HFFc6 (cell line): ENCODE measurements at regions not wholly inside any gene's neighbourhood (a gene's known extent, or its start where the extent isn't known, plus 50 kb on each side); places are given as distances from the start of the nearest gene placed in this dataset.
"Not testable (repeated sequence)": the region's sequence is repeated elsewhere in the genome, so short reads cannot be mapped to it uniquely, and the experiment has no call there.

ENCODE experiments used
- DNase-seq: peaks from one replicate; pipeline ENCODE4 v3.0.0-alpha.2; 2018
- H3K27ac Mint-ChIP-seq: 2 replicates; pipeline ENCODE4 v1.8.0; 2020; ENCODE audit warnings: mild to moderate bottlenecking, mixed read lengths
- H3K27me3 Mint-ChIP-seq: 2 replicates; pipeline ENCODE4 v1.8.0; 2021; ENCODE audit warnings: mild to moderate bottlenecking, moderate library complexity, mixed read lengths; ENCODE audit not compliant: insufficient read depth
- H3K36me3 Mint-ChIP-seq: 2 replicates; pipeline ENCODE4 v1.8.0; 2021; ENCODE audit warnings: low read depth, mixed read lengths
- H3K4me1 Mint-ChIP-seq: 2 replicates; pipeline ENCODE4 v1.8.0; 2020; ENCODE audit warnings: low read depth, mixed read lengths
- H3K4me3 Mint-ChIP-seq: 2 replicates; pipeline ENCODE4 v1.8.0; 2020; ENCODE audit warnings: mild to moderate bottlenecking, moderate library complexity, mixed read lengths
- H3K9me3 Mint-ChIP-seq: 2 replicates; pipeline ENCODE4 v1.8.0; 2020; ENCODE audit warnings: mild to moderate bottlenecking, mixed read lengths
- TF ChIP-seq, protein P1 (sequence below): fragments of 200-600 bp; sonication (generic); IDR thresholded peaks from 2 replicates; pipeline ENCODE4 v1.5.0; 2021; ENCODE audit warnings: antibody characterized with exemption, mild to moderate bottlenecking

GRCh38 chr1:188782220-188782841 is 1695.3 kb downstream of the BRINP3 start:
- H3K27me3 Mint-ChIP-seq = no peaks in the 10 kb centered on the region

DNA sequence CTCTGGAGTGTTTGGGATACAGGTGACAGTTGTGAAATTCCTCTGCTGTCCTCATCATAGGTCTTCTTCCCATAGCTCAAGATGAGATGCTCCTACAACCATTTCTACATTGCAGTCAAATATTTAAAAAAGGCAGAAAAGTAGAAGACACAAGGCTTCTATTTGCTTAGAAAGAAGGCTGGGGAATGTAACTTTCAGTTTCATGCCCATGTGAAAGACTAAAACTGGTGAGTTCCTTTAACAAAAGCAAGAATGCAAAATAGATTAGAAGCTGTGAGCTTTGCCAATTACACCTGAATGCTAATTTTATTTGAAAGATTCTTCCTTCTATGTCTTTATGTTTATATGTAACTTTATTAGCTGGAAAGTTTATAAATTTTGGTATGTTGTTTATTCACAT is 1682.7 kb downstream of the BRINP3 start:
- no peak for DNase-seq
- Mint-ChIP-seq H3K4me1 (no peaks in the 10 kb centered on the region), H3K36me3 (no peaks in the 10 kb centered on the region; the same call in 1 of the 2 replicates), H3K9me3 (peaks cover 35% of the 10 kb centered on the region), H3K4me3 (no peak overlapping the region), H3K27ac (no peak overlapping the region), H3K27me3 (no peaks in the 10 kb centered on the region)
- TF ChIP-seq, protein P1, sequence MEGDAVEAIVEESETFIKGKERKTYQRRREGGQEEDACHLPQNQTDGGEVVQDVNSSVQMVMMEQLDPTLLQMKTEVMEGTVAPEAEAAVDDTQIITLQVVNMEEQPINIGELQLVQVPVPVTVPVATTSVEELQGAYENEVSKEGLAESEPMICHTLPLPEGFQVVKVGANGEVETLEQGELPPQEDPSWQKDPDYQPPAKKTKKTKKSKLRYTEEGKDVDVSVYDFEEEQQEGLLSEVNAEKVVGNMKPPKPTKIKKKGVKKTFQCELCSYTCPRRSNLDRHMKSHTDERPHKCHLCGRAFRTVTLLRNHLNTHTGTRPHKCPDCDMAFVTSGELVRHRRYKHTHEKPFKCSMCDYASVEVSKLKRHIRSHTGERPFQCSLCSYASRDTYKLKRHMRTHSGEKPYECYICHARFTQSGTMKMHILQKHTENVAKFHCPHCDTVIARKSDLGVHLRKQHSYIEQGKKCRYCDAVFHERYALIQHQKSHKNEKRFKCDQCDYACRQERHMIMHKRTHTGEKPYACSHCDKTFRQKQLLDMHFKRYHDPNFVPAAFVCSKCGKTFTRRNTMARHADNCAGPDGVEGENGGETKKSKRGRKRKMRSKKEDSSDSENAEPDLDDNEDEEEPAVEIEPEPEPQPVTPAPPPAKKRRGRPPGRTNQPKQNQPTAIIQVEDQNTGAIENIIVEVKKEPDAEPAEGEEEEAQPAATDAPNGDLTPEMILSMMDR = no peak

More at GRCh38 chr1:188782220-188782841, 1695.3 kb downstream of the BRINP3 start:
- Mint-ChIP-seq H3K27ac (no peak overlapping the region), H3K4me1 (no peaks in the 10 kb centered on the region), H3K4me3 (no peak overlapping the region), H3K36me3 (no peaks in the 10 kb centered on the region), H3K9me3 (peaks cover 13% of the 10 kb centered on the region)
- DNase-seq = no peak
- TF ChIP-seq, protein P1 = peak; percentile 55; the same call in 1 of the 2 replicates

DNA sequence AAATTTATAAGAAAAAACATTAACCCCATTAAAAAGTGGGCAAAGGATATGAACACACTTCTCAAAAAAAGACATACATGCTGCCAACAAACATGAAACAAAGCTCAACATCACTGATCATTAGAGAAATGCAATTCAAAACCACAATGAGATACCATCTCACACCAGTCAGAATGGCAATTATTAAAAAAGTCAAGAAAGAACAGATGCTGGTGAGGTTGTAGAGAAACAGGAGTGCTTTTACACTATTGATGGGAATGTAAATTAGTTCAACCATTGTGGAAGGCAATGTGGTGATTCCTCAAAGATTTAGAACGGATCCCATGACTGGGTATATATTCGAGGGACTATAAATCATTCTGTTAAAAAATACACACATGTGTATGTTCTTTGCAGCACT is 1665.5 kb downstream of the BRINP3 start:
- not testable (repeated sequence) for H3K4me1 Mint-ChIP-seq, H3K36me3 Mint-ChIP-seq, H3K4me3 Mint-ChIP-seq, H3K27ac Mint-ChIP-seq, H3K27me3 Mint-ChIP-seq, DNase-seq
- H3K9me3 Mint-ChIP-seq = peaks cover 47% of the 10 kb centered on the region

DNA sequence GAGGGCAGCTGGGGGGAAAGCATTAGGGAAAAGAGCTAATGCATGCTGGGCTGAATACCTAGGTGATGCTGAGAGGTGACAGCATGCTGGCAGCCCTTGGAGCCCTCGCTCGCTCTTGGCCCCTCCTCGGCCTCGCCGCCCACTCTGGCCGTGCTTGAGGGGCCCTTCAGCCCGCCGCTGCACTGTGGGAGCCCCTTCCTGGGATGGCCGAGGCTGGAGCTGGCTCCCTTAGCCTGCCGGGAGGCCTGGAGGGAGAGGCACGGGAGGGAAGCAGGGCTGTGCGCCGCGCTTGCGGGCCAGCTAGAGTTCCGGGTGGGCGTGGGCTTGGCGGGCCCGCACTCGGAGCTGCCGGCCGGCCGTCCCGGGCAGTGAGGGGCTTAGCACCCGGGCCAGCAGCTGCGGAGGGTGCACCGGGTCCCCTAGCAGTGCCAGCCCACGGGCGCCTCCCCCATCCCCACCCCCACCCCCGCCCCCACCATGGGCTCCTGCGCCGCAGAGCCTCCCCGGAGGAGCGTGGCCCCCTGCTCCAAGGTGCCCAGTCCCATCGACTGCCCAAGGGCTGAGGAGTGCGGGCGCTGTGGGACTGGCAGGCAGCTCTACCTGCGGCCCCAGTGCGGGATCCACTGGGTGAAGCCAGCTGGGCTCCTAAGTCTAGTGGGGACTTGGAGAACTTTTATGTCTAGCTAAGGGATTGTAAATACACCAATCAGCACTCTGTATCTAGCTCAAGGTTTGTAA is 1664.7 kb downstream of the BRINP3 start:
- H3K27ac Mint-ChIP-seq, H3K27me3 Mint-ChIP-seq, H3K4me3 Mint-ChIP-seq, H3K36me3 Mint-ChIP-seq, H3K4me1 Mint-ChIP-seq, DNase-seq: not testable (repeated sequence)
- H3K9me3 Mint-ChIP-seq = peaks cover 47% of the 10 kb centered on the region

DNA sequence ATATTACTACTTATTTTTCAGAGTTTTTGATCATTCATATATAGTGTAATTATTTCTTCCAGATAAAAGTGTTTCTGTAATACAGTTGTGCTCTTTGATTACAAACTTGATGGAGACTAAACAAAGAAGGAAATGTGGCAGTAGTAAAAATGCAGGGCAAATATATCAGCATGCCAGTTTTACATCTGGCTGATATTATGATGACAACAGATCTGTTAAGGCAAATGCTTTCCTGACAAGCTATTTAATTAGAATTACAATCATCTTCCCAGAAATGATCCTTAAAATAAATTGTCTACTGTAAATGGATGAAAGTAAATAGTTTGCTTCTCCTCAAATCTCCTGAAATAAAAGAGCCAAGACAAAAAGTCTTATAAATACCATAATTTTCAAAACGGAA is 1659.8 kb downstream of the BRINP3 start:
- H3K36me3 Mint-ChIP-seq = no peaks in the 10 kb centered on the region
- TF ChIP-seq, protein P1 = no peak
- no peaks in the 10 kb centered on the region for H3K4me1 Mint-ChIP-seq
- no peak overlapping the region for H3K4me3 Mint-ChIP-seq
- no peaks in the 10 kb centered on the region; the same call in 1 of the 2 replicates for H3K27me3 Mint-ChIP-seq
- DNase-seq = no peak
- H3K27ac Mint-ChIP-seq = no peak overlapping the region
- H3K9me3 Mint-ChIP-seq = peaks cover 21% of the 10 kb centered on the region

DNA sequence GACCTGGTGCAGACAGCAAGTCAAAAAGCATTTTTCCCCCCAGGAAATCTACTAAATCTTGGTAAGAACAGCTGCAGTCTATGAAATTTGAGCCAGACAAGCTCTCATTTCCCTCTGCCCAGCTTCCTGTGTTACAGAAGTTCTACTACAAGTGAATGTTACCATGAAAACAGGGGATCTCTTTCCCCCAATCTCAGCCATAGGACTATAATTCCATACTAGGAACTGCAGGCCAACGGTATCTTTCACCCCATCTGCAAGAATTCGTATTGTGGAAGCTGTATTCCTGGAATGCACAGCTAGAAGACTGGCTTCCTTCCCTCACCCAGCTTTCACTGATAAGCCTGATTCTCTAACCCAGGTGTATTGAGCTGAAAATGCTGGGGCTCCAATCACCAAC is 1655.4 kb downstream of the BRINP3 start:
- H3K4me3 Mint-ChIP-seq = no peak overlapping the region
- no peaks in the 10 kb centered on the region; the same call in 1 of the 2 replicates for H3K27me3 Mint-ChIP-seq
- H3K4me1 Mint-ChIP-seq = no peaks in the 10 kb centered on the region
- TF ChIP-seq, protein P1 = no peak
- no peaks in the 10 kb centered on the region for H3K36me3 Mint-ChIP-seq
- no peak overlapping the region for H3K27ac Mint-ChIP-seq
- H3K9me3 Mint-ChIP-seq = peaks cover 8% of the 10 kb centered on the region
- DNase-seq = no peak
